HFF-Myc (cell line): ENCODE measurements at regions not wholly inside any gene's neighbourhood (a gene's known extent, or its start where the extent isn't known, plus 50 kb on each side); places are given as distances from the start of the nearest gene placed in this dataset.

ENCODE experiments used
- DNase-seq: peaks from one replicate; pipeline ENCODE4 v3.0.0-alpha.2; 2011; ENCODE audit warnings: low read depth; ENCODE audit errors: extremely low read depth
- H3K4me3 ChIP-seq: replicated peaks from 2 replicates; pipeline ENCODE4 v1.5.1; 2011; ENCODE audit warnings: low read depth, mild to moderate bottlenecking, control low read depth, low read length
- TF ChIP-seq, protein P1 (sequence below): IDR thresholded peaks from 2 replicates; pipeline ENCODE4 v1.5.1; 2012; ENCODE audit warnings: mild to moderate bottlenecking, low read depth, low read length, control low read depth; ENCODE audit errors: missing control alignments

DNA sequence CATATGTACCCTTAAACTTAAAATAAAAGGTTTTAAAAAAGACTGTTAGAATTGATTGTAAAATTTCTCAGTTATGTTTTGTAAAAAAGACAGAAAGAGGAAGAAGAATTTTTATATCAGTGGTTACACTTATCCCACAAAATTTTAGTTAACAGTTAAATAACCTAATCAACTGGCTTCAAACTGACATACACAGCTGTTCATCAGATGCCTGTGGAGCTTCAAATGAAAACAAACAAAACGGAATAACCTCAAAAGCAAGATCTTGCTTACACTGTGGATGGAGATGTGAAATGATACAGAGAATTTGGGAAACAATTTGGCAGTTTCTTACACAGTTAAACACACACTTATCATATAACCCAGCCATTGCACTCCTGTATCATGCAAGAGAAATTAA lies 521.0 kb downstream of the ETS1 start:
- TF ChIP-seq, protein P1, sequence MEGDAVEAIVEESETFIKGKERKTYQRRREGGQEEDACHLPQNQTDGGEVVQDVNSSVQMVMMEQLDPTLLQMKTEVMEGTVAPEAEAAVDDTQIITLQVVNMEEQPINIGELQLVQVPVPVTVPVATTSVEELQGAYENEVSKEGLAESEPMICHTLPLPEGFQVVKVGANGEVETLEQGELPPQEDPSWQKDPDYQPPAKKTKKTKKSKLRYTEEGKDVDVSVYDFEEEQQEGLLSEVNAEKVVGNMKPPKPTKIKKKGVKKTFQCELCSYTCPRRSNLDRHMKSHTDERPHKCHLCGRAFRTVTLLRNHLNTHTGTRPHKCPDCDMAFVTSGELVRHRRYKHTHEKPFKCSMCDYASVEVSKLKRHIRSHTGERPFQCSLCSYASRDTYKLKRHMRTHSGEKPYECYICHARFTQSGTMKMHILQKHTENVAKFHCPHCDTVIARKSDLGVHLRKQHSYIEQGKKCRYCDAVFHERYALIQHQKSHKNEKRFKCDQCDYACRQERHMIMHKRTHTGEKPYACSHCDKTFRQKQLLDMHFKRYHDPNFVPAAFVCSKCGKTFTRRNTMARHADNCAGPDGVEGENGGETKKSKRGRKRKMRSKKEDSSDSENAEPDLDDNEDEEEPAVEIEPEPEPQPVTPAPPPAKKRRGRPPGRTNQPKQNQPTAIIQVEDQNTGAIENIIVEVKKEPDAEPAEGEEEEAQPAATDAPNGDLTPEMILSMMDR: no peak
- H3K4me3 ChIP-seq: no peak overlapping the region

DNA sequence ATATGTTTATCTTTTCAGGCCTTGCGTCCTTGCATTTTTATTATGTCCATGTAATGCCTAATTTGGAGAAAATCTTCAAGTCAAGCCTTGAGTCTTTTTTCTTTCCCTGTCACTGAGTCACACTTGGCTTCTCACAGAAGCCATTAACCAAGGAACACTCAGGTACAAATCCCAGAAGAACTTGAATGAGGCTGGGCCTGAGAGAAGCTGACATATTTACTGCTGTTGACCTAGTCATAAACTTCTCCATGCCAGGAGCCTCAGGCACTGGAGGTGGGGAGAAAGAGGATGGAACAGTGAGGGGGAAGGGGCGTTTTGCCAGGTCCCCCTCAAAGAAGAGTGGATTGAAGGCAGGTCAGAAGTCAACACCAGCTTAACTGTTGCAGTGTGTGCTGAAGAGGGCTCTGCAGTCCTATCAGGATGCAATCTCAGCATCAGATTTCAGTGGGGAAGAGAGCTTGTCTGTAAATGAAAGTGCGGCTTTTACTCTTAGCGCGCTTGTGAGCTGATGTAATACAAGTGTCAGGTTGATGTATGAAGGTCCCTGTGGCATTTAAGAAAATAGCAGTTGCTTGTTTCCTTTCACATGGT lies 526.0 kb downstream of the ETS1 start:
- peak; percentile 24 for DNase-seq
- H3K4me3 ChIP-seq: no peak overlapping the region
- TF ChIP-seq, protein P1: no peak

More for the DNA sequence above, 521.0 kb downstream of the ETS1 start:
- DNase-seq: no peak

DNA sequence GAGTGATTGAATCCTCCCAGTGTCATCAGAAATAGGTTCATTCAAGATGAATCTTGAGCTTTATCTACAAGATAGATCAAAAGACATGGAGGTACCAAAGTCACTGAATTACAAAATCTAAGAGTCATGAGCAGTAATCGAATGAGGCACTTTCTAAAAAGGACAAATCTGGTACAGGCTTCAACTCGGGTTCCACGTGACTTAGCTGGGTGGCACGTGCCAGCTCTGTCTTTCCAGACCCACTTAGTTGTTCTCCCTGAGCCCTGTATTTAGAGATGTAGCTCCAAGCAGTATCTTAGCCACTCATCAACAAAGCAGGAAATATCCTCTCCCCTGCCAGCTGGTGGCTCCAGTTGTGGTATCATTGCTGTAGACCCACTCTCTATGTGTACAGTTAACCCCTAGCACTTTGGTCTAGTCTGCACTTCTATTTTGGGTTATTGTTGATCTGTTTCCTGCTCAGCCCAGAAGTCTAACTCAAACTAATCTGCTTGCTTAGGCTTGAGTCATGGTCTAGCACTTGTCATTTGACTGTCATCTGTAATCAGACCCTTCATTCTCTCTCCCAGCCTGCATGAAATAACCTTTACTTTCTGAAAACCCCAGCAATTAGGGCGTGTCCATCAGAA lies 528.7 kb downstream of the ETS1 start:
- no peak for DNase-seq
- no peak overlapping the region for H3K4me3 ChIP-seq
- TF ChIP-seq, protein P1: no peak

DNA sequence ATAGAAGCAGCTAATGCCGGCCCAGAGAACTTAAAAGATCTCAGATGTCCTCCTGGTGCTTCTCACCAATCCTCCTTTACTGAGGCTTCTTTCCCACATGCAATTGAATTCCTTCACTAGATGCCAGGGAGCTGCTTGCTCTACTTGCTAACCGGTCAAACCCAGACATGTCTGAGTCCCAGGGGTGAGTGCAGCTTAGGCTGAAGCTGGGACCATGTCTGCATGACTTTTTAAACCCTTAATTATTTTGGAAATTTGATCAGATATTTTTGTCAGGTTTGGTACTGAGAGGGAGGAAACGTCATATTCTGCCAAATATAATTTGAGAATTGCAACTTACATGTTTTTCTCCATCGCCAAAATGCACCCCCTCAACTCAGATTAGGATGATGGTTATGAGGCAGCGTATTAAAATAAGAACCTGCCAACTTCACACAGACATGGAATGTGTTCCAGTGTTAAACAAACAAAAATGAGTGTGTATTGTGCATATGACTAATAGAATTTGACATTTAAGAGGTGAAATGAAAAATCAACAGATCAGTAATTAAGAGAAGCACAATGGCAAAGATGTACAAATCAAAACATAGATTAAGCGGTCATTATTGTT lies 529.5 kb downstream of the ETS1 start:
- DNase-seq: no peak
- no peak overlapping the region for H3K4me3 ChIP-seq
- TF ChIP-seq, protein P1: no peak

DNA sequence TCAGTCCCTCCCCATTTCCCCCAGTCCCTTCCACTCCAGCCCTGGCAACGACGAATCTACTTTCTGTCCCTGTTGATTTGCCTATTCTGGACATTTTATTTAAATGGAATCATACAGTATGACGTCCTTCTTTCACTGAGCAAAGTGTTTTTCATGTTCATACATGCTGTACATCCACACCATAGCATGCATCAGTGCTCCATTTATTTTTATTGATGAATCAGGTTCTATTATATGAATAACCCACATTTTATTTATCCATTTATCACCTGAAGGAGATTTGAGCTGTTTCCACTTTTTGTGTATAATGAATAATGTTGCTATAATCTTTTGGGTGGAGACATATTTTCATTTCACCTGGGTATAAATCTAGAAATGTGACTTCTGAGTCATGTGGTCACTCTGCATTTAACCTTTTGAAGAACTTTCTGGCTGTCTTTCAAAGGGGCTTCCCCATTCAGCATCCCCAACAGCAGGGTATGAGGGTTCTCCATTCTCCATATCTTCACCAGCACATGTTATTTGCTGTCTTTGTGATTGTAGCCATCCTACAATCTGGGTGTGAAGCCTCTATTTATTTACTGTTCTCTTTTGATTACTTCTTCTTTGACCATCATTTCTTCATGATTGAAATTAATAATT lies 531.7 kb downstream of the ETS1 start:
- no peak for DNase-seq
- TF ChIP-seq, protein P1: no peak
- H3K4me3 ChIP-seq: no peak overlapping the region

DNA sequence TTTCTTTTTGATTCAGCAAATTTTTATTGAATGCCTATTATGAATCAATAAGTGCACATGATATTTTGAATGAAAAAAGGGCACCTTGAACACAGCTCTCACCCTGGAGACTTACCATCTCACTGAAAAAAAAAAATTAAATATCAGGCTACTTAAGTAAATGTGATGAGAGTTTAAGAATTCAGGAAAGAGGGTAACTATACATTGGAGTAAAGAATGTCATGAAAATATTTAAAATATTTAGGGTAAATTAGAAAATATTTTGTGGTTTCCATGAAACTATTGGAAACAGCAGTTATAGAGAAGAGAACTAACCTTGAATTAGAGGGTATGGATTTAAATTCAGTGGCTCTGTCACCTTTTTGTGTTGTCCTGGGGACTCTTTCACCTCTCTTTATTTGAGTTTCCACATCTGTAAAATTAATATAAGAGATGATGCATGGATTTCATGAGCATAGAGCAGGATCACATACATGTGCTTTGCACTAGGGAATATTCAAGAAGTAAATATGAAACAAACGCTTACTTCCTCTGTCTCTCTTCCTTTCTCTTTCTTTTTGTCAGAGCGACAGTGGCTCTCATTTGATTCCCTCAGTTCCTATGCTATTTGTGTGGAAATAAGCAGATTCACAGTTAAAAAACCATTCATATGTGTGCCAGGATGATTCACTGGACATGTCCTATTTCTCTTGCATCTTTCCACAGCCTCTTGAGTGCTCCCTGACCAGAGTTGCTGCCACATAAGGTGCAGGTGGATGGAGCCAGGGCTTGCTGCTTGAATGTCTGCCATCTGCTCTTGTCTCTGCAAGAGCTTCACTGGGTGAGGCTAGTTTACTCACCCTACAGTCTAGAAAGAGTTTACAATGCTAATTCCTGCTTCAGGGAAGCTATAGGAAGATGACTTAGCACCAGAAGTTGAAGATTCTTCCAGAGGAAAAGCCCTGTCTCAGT lies 533.1 kb downstream of the ETS1 start:
- peak; percentile 19 for DNase-seq
- H3K4me3 ChIP-seq: no peak overlapping the region
- TF ChIP-seq, protein P1: no peak
